Smooth muscle cell (in vitro differentiated cells): ENCODE measurements at regions not wholly inside any gene's neighbourhood (a gene's known extent, or its start where the extent isn't known, plus 50 kb on each side); places are given as distances from the start of the nearest gene placed in this dataset.

Experiments used
- DNase-seq: peaks from one replicate; lab custom pipeline; 2025; ENCODE audit not compliant: unreplicated experiment; lab: John Stamatoyannopoulos, UW
- H2AFZ ChIP-seq: fragments of 200-600 bp; sonication (generic); 2 replicates; pipeline ENCODE4 v1.6.0; 2016; ENCODE audit warnings: antibody characterized with exemption, low read depth, mild to moderate bottlenecking
- H3F3A ChIP-seq: fragments of 200-600 bp; sonication (generic); 2 replicates; pipeline ENCODE4 v1.6.0; 2017; ENCODE audit warnings: antibody characterized with exemption, low read depth
- H3K27ac ChIP-seq: fragments of 200-600 bp; sonication (generic); 2 replicates; pipeline ENCODE4 v1.5.1; 2016; ENCODE audit warnings: low read depth, mild to moderate bottlenecking
- H3K27me3 ChIP-seq: fragments of 200-600 bp; sonication (generic); 2 replicates; pipeline ENCODE4 v1.6.1; 2016; ENCODE audit warnings: low read depth, mild to moderate bottlenecking
- H3K36me3 ChIP-seq: fragments of 200-600 bp; sonication (generic); 2 replicates; pipeline ENCODE4 v1.5.1; 2016; ENCODE audit warnings: low read depth
- H3K4me1 ChIP-seq: fragments of 200-600 bp; sonication (generic); 2 replicates; pipeline ENCODE4 v1.5.1; 2016; ENCODE audit warnings: low read depth
- H3K4me2 ChIP-seq: fragments of 200-600 bp; sonication (generic); 2 replicates; pipeline ENCODE4 v1.6.0; 2016; ENCODE audit warnings: mild to moderate bottlenecking
- H3K4me3 ChIP-seq: fragments of 200-600 bp; sonication (generic); 2 replicates; pipeline ENCODE4 v1.5.1; 2016; ENCODE audit warnings: mild to moderate bottlenecking
- H3K79me2 ChIP-seq: fragments of 200-600 bp; sonication (generic); 2 replicates; pipeline ENCODE4 v1.6.0; 2016; ENCODE audit warnings: low read depth, mild to moderate bottlenecking
- H3K9ac ChIP-seq: fragments of 200-600 bp; sonication (generic); 2 replicates; pipeline ENCODE4 v1.6.0; 2016; ENCODE audit warnings: low read depth
- H3K9me3 ChIP-seq: fragments of 200-600 bp; sonication (generic); replicated peaks from 2 replicates; pipeline ENCODE4 v1.5.1; 2016; ENCODE audit warnings: low read depth
- H4K20me1 ChIP-seq: fragments of 200-600 bp; sonication (generic); 2 replicates; pipeline ENCODE4 v1.6.0; 2016; ENCODE audit warnings: low read depth
- WGBS: methylation state at CpG from one replicate; pipeline ENCODE4 v1.1.7; 2016; ENCODE audit warnings: low lambda C conversion rate; 5-methylcytosine and 5-hydroxymethylcytosine counted together
- TF ChIP-seq, protein P1 (sequence below): fragments of 200-600 bp; sonication (generic); IDR thresholded peaks from 2 replicates; pipeline ENCODE4 v1.5.1; 2017; ENCODE audit warnings: borderline replicate concordance, mild to moderate bottlenecking, antibody characterized with exemption; ENCODE audit not compliant: insufficient read depth, poor library complexity, severe bottlenecking

DNA sequence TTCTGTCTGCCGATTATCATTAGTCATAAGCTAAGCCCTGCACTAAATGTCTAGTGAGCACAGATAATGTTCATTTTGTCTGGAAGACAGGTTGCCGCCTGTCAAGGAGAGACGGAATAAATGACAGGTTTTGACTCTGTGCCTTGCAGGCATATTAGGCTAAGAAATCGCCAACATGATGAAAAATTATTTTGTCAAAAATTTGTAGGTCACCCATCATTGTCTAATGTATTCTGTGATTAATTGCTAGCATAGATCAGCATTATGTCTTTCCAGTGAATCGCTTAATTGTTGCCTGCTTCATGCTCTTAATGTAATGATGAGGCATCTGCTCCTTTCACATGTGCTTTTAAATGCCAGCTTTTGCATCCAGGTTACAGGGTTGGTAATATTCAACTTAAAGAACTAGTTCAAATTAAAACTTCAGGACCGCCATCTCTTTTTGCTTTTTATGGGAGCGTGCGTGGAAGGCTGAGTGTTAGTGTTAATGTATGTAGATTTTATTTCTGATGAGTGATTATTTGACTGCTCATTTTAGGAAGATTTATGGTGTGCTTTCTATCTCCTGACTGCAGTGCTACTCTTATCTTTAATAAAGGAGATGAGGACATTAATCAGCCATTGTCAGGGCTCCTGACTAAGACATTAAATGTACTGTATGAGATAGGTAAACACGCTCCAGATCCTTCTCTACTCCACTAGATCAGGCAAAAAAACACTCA, 120.8 kb upstream of the MEIS2 start:
- peak overlapping the region; percentile 41 for H3K27ac ChIP-seq
- 73% methylated on average over 9 of the region's 9 CpGs for WGBS

DNA sequence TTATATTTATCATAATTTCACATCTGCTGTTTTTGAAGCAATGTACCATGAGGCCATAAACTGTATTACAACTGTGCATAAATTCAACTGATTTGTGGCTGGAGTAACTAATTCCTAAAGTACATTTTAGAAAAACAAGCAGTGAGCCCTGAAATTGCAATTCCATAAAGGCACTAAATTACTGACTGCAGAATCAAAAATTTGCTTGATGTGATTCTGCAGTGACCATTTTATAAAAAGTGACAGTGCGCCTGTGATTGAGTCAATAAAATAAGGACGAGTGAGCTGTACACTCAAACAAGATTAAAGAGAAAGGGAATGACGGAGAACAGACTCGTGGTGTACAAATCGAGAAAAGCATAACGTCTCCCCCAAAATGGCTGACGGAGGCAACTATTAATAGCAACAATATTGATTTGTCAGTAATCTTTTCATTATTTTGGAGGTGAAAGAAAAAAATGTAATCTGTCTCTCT, 121.4 kb upstream of the MEIS2 start:
- TF ChIP-seq, protein P1, sequence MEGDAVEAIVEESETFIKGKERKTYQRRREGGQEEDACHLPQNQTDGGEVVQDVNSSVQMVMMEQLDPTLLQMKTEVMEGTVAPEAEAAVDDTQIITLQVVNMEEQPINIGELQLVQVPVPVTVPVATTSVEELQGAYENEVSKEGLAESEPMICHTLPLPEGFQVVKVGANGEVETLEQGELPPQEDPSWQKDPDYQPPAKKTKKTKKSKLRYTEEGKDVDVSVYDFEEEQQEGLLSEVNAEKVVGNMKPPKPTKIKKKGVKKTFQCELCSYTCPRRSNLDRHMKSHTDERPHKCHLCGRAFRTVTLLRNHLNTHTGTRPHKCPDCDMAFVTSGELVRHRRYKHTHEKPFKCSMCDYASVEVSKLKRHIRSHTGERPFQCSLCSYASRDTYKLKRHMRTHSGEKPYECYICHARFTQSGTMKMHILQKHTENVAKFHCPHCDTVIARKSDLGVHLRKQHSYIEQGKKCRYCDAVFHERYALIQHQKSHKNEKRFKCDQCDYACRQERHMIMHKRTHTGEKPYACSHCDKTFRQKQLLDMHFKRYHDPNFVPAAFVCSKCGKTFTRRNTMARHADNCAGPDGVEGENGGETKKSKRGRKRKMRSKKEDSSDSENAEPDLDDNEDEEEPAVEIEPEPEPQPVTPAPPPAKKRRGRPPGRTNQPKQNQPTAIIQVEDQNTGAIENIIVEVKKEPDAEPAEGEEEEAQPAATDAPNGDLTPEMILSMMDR: no peak
- no peaks in the 10 kb centered on the region for H3K27me3 ChIP-seq
- H3K36me3 ChIP-seq: no peaks in the 10 kb centered on the region
- H3K27ac ChIP-seq: peak overlapping the region; percentile 15
- WGBS: 90% methylated on average over 7 of the region's 7 CpGs
- H3K4me2 ChIP-seq: no peak overlapping the region
- H3K9me3 ChIP-seq: no peaks in the 10 kb centered on the region
- H4K20me1 ChIP-seq: no peaks in the 10 kb centered on the region
- H3K79me2 ChIP-seq: no peaks in the 10 kb centered on the region
- DNase-seq: no peak
- no peaks in the 10 kb centered on the region for H3F3A ChIP-seq
- H3K9ac ChIP-seq: no peak overlapping the region
- H3K4me1 ChIP-seq: no peaks in the 10 kb centered on the region
- H2AFZ ChIP-seq: no peak overlapping the region
- H3K4me3 ChIP-seq: no peak overlapping the region

More for the DNA sequence above, 120.8 kb upstream of the MEIS2 start:
- H3K27me3 ChIP-seq: no peaks in the 10 kb centered on the region
- no peak for DNase-seq
- TF ChIP-seq, protein P1: no peak
- H3K9me3 ChIP-seq: no peaks in the 10 kb centered on the region
- no peaks in the 10 kb centered on the region for H3F3A ChIP-seq
- no peaks in the 10 kb centered on the region for H3K36me3 ChIP-seq
- H3K79me2 ChIP-seq: no peaks in the 10 kb centered on the region
- no peaks in the 10 kb centered on the region for H3K4me1 ChIP-seq
- H3K9ac ChIP-seq: no peak overlapping the region
- no peaks in the 10 kb centered on the region for H4K20me1 ChIP-seq
- H3K4me3 ChIP-seq: no peak overlapping the region
- no peak overlapping the region for H3K4me2 ChIP-seq
- no peak overlapping the region for H2AFZ ChIP-seq

DNA sequence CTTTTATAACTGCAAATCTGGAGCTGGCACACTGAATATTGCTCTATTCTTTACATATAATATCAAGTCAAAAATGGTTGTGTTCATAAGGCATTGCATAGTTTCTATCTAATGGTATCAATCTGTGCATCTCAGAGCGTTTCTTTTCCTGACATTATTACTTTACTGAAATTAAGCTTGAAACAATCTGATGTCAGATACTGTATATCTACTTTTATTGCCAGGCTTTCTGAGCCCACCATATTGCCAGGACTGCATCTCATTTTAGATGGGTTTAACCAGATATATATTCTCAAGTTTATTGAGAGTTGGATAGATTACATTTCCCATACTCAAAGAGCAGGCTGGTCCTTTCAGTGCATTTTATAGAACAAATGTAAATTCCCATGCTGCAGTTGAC, 122.7 kb upstream of the MEIS2 start:
- Histone ChIP-seq H3K4me2 (no peak overlapping the region), H3K9me3 (no peaks in the 10 kb centered on the region), H3K36me3 (no peaks in the 10 kb centered on the region), H3K27me3 (no peaks in the 10 kb centered on the region), H3K79me2 (no peaks in the 10 kb centered on the region), H3F3A (no peaks in the 10 kb centered on the region), H2AFZ (no peak overlapping the region), H3K4me1 (no peaks in the 10 kb centered on the region), H4K20me1 (no peaks in the 10 kb centered on the region), H3K9ac (no peak overlapping the region), H3K27ac (no peak overlapping the region), H3K4me3 (no peak overlapping the region)
- 100% methylated on average over 1 of the region's 1 CpG for WGBS
- no peak for DNase-seq
- TF ChIP-seq, protein P1: no peak
